NCI-H2227 treated with DMSO at 0.1 percent for 48 hours (cell line): ENCODE measurements at regions not wholly inside any gene's neighbourhood (a gene's known extent, or its start where the extent isn't known, plus 50 kb on each side); places are given as distances from the start of the nearest gene placed in this dataset.
"Not testable (repeated sequence)": the region's sequence is repeated elsewhere in the genome, so short reads cannot be mapped to it uniquely, and the experiment has no call there.

Source experiments
- DNase-seq: peaks from one replicate; lab custom pipeline; 2025; lab: John Stamatoyannopoulos, UW

DNA sequence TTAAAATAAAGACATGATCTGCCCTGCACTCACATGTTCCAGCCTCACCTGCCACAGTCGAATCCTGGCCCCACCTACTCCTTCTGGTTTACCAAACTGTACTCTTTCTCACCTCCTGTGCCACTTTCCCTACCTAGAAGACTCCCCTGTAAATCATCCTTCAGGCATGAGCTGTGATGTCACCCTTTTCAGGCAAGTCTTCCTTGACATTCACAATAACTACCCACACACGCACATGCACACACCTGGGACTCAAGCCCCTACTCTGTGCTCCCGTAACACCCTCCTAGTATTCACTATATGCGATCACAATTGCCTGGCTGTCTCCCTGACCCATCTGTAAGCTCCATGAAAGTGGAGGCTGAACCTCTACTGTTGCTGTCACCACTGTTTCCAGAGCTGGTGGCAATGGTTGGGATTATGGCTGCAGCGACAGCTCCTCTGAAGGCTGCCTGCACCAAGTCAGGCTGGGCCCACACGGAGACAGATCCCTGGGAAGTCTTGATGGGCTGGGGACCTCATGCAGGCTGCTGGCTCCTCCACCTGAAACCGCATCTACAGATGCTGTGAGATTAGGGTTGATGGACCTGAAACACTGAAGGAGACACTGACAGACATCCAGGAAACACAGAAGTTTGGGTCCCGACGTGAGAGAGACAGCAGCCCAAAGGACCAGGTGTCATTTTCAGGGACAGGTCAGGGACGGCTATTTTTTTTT is 611.1 kb downstream of the UQCRFS1 start:
- no peak for DNase-seq

DNA sequence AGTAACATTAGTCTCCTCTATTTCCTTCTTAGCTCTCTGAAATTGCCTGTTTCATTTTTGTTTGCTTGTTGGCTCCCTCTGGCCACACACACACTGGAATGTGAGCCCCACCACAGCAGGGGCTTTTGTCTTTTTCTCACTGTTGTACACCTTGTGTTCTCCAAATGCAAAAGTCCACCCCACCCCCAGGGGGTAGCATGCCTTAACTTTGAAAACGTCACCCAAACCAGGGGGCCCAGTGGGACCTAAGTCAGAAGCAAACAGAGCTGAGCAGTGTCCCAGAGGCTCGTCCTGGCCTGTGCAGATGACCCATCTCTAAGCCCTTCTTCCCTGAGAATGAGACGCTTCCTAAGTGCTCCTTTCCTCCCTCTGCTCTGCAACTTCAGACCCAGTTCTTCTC is 614.1 kb downstream of the UQCRFS1 start:
- no peak for DNase-seq

DNA sequence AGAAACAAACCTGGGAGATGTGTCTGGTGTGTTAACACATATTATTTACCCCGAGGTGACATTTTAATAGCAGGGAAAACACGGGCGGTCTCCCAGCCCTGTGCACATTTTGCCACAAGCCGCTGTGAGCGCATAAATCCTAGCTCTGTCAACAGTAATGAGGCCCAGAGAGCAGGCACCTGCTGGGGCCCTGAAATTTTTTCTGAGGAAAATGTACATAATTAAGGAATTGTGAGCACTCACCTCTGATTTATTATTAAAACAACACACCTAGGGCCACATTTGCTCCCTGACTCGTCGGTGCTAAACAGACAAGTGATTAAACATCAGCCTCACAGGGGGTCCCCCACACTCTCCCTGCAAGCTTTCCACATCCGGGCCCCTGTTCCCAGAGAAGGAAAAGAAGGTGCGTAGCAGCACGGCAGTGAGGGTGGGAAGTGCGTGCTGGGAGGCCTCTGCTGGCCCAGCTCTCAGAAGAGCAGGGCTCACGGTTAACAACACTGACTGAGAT is 616.3 kb downstream of the UQCRFS1 start:
- peak; percentile 73 for DNase-seq

DNA sequence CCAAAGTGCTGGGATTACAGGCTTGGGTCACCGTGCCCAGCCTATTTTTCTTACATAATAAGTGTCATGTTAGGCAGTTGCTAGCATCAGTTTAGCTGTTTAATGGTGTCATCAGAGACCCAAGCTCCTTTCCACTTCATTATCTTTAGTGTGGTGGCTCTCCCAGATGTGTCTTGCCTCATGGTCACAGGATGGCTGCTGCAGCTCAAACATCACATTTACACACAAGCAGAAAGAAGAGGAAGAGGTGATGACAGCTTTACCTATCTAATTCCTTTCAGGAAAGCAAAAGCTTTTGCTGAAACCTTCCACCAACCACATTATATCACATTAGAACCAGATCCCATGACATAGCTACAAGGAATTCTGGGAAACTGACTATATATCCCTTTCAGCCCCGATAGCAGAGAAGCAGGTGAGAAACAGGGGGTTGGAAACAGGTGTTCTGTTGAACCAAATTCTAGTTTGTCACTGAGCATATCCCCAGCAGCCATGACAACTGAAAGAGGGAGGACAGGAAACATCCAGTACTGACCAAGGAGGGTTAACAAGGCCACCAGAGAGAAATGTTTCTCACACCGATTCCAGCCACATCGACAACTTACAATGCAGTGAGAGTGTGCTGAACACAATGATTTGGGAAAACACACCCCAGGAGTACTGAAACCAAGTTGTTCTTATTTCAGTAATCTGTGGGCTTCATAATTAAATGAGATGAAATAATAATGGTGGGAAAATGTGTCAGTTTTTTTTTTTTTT is 617.0 kb downstream of the UQCRFS1 start:
- DNase-seq: no peak

DNA sequence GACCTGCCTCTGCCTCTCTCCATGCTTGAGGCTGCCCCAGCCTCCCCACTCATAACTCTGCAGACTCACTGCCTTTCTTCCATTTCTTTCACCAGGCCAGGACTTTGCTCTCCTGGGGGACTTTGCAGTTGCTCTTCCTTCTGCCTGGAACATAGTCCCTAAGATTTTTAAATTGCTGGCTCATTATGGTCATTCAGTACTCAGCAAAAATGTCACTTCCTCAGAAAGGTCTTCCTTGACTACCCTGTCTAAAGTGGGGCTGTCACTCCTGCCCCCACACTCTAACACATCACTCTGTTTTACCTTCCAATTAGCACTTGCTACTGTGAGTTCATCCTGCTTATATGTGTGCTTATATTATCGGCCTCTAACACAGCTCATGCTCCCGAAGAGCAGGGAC is 618.2 kb downstream of the UQCRFS1 start:
- no peak for DNase-seq

DNA sequence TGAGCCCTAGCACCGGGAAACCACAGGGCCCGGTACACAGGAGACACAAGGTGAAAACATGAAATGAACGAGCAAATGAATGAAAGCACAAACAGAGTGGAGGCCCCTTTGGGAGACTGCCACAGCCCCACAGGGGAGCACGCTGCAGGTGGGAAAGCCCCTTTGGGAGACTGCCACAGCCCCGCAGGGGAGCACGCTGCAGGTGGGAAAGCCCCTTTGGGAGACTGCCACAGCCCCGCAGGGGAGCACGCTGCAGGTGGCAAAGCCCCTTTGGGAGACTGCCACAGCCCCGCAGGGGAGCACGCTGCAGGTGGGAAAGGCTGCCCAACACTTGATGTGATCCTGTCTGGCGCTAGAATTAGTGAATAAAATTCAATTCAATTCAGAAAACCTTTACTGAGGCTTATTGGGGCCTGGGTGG is 623.0 kb downstream of the UQCRFS1 start:
- not testable (repeated sequence) for DNase-seq

DNA sequence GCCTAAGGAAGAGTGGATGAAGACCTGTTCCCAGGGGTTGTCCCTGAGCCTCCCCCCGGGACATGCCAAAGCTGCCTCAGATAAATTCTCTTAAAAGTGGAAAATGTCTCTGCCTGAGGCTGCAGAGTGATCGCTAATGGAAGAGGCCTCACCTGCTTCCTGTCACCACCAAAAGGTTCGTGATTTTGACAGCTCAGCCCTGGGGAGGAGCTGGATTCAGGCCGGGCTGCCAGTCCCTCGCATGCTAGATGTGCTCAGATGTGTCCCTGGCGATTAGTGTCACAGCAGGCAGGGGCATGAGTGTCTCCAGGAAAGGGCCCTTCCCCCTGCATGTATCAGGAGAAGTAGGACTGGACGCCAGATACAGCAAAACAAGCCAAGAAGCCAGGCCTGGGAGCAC is 626.5 kb downstream of the UQCRFS1 start:
- DNase-seq: no peak

DNA sequence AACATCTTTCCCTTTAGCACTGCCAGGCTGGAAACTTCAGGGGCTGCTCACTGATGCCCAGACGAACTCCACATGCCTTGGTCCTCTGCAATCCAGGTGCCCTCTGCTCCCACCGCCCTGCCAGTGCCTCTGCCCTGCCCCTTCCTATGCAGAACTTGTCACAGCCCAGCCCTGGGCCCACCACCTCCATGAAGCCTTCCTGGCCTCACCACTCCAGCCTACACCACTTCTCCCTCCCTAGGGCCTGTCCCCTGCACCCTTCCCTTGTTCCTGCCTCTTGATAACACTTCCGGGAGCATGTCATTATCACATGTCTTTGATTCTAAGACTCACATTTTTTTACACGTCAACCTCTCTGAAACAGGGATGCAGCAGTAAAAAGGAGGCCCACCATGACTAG is 627.2 kb downstream of the UQCRFS1 start:
- DNase-seq: no peak

DNA sequence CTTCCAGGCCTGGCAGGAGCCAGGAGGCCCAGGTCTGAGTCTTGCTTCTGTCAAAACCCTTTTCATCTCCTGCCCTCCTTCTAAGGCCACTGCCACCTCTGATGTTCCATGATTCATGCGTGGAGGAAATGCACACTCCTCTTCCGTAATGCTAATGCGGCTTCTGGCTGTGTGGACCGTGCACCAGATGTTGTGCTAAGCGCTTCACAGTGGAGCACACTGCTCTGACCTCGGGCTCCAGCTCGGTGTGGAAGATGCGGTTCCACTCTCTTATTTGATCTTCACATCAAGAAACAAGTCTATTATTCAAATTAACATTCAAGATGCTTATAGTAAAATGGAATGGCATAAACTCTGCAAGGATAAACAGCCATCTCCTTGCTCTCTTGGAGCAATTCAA is 629.2 kb downstream of the UQCRFS1 start:
- no peak for DNase-seq

DNA sequence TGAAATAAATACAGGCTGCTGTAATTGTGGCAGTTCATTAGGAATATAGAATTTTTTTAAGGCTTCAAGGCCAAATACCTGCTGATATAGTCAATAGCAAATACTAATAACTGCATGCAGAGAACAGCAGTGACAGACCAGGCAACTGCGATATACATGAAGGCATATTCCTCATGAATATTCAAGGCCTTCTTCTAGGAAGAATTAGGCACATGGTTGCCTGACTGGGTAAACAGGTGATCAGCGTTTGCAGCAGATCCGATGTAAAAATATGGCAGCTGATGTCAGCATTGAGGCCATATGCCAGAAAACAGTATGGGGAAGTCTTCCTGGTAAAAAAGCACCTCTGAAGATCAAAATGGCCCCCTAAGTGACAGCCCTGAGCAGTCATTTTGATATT is 629.7 kb downstream of the UQCRFS1 start:
- no peak for DNase-seq

DNA sequence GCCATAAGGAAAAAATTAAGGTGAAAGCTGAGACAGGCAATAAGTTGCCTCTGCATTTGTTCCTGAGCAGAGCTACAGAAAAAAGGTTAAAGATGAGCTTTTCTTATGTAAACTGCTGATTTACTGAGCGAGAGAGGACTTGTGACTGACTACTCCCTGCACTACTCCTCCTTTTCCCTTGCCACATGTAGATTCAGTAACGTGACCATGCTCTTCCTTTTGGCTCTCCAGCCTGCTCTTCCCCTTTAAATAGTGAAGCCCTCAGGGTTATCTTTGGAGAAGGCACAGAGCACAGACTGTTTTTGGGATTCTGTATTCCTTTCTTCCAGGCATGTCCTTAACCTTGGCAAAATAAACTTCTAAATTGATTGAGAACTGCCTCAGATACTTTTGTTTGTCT is 630.2 kb downstream of the UQCRFS1 start:
- no peak for DNase-seq

DNA sequence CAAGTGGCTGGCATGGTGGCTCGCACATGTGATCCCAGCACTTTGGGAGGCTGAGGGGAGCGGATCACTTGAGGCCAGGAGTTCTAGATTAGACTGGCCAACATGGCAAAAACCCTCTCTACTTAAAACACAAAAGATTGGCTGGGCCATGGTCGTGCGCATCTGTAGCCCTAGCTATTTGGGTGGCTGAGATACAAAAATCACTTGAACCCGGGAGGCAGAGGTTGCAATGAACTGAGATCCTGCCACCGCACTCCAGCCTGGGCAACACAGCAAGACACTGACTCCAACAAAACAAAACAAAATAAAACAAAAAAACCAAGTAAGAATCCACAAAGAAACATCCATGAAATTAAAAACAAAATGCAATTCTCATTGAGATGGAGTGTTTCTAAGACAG is 630.6 kb downstream of the UQCRFS1 start:
- no peak for DNase-seq

DNA sequence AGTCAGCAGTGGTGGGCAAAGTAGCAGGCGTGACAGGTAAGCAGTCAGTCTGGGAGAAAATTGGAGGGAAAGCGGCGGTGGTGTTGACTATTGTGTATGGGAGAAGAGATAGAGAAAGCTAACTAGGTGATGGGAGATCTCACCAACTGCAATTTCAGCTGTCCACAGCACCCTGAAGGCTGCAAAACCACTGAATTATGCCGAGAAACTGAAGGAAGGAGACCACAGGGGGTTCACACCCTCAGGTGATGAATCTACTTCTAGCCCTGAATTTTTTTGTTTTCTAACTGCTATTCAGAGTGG is 631.5 kb downstream of the UQCRFS1 start:
- no peak for DNase-seq

DNA sequence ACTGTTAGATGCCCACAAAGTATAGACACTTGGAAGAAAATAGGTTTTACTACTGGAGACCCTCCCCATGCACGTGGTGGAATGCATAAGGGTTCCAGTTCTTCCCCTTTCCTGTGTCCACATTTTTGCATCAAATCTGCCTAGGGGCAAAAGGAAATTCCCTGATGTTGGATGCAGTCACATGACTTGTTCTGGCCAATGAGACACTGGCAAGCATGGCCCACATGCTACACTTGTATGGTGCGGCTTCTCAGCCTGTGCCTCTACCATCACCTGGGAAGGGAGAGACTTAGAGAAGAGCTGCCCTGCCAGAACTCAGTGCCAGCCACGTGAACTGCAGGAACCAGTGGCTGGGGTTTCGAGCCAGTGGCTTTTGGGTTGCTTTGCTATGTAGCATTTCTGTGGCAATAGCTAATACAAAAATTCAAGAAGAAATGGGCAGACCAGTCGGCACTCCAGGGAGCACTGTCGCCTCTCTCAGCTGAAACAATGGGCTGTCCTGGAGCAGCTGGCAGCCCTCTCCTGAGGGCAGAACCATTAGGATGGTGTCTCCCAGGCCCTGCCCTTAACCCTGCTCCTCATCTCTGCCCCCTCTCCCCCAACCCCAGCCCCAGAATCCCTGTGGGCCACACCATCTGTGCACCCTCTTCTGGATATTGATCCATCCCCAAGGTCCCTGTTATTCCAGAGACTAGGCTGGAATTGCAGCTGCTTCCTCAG is 634.0 kb downstream of the UQCRFS1 start:
- no peak for DNase-seq

DNA sequence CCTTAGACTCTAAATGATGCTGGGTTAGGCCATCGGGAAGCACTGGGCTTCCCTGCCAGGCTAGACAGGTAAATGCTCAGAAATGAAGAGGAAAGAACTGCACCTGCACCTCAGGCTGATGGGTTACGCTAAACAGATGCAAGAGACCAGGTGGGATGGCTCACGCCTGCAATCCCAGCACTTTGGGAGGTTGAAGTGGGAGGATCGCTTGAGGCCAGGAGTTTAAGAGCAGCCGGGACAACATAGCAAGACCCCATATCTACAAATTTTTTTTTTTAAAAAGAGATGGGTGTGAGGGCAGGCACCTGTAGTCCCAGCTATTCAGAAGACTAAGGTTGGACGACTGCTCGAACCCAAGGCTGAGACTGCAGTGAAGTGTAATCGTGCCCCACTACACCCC is 634.7 kb downstream of the UQCRFS1 start:
- DNase-seq: no peak

DNA sequence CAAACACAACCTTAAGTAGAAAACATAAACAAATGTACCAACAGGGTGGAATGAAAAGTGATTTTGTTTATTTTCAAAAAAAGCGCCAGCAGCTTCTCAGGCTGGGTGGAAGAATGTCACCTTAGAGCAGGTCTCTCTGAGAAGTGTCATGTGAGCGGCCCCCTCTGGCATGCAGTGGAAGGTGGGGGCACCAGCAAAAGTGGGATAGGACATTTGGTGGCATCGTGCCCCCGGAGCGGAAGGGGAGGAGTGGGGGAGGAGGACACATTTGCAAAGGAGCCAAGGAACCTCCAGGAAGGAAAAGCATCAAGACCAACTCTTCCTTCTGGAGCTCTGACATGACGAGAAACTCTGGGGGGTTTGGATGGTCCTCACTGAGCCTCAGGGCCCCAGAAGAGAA is 635.3 kb downstream of the UQCRFS1 start:
- no peak for DNase-seq

DNA sequence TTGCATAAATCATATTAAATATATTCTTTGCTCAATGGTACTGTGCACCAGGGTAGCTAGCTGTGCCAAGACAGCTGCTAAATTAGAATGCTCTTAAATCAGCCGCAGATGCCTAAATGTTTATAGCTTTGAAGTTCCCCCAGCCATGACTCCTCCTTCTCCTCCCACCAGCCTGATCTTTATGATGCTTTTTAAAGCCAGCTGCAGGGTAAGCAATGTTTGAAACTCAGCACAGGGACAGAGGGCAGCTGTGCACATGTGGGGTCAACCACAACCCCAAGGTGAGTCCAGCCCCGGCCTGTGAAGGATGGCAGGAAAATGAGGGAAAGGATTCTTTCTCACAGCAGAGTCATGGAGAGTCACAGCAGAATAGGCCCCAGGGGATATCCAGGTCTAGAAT is 635.7 kb downstream of the UQCRFS1 start:
- DNase-seq: no peak

DNA sequence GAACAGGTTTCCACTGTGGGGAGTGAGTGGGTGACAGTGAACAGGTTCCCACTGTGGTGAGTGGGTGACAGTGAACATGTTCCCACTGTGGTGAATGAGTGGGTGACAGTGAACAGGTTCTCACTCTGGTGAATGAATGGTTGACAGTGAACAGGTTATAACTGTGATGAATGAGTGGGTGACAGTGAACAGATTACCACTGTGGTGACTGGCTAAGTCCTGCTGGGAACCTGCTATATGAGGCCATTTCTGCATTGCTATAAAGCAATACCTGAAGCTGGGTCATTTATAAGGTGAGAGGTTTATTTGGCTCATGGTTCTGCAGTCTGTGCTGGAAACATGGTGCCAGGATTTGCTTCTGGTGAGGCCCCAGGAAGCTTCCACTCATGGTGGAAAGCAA is 637.1 kb downstream of the UQCRFS1 start:
- DNase-seq: no peak

DNA sequence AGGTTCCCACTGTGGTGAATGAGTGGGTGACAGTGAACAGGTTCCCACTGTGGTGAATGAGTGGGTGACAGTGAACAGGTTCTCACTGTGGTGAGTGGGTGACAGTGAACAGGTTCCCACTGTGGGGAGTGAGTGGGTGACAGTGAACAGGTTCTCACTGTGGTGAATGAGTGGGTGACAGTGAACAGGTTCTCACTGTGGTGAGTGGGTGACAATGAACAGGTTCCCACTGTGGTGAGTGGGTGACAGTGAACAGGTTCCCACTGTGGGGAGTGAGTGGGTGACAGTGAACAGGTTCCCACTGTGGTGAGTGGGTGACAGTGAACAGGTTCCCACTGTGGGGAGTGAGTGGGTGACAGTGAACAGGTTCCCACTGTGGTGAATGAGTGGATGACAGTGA is 637.6 kb downstream of the UQCRFS1 start:
- DNase-seq: not testable (repeated sequence)

DNA sequence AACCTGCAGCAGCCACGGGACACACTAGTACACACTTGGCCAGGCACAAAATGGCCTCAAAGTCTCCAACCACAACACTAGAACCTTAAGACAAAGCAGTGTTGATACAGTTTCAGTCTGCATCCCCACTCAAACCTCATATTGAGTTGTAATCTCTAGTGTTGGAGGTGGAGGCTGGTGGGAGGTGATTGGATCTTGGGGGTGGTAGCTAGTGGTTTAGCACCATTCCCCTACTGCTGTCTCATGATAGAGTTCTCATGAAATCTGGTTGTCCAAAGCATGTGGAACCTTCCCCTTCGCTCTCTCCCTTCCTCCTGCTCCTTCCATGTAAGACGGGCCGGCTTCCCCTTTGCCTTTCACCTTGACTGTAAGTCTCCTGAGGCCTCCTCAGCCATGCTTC is 638.7 kb downstream of the UQCRFS1 start:
- DNase-seq: no peak

DNA sequence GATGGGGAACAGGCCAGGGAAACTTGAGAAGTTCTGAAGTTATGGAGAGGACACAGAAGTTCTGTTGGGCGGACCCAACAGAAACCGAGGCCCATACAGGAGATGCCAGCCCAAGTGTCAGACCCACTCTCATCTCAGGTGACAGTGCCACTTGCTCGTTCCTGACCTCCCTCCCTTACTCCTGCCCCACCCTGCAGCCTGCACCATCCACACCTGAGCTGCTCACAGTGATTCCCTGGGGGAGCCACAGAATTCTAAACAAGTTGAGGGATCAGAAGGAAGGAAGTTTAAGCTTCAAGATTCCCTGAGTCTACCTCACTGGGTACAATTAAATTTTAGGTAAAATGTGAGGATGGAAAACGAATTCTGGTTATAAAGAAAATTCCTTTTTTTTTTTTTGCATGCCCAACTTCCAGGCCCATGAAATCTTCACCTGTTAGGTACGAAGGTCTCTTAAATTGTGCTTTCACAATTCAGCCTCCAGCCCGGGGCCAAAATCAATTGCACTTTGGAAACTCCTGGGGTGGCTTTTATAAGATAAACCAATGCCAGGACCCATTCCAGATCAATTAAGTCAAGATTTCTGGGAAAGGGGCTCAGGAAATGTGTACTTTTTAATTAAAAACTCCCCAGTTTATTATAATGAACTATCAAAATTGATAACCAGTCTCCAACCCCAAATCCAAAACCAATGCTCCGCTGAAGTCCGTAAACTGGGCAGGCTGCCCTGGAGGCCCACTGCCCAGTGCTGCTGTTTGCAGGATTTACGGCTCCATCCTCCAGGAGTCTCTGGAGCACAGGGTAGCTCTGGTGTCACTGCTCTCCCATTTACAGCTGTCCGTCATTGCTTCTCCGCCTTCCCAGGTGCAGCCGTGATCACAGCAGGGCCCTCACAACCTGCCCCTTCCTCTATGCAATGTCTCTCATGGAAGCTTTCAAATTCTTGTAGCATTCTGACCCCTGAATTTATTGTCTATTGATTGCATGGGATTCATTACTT is 643.5 kb downstream of the UQCRFS1 start:
- DNase-seq: no peak

DNA sequence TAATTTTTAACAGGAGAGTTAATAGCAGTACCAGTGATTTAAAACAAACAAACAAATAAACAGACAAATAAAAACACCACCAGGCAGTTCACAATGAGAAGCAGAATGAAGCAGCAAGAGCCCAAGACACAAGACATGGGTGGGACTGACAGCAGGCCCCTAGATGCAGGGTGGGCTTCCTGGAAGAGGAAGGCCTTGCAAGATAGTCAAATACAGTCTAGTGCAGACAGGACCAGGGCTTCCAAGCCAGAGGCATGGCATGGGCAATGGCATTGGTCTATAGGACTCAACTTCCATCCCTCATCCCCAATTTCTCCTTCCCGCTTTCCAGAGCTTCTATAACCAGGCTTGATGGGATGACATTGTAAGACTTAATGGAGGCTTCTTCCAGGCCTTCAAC is 645.1 kb downstream of the UQCRFS1 start:
- no peak for DNase-seq
